Lung (tissue), 11 donors: ENCODE measurements at regions not wholly inside any gene's neighbourhood (a gene's known extent, or its start where the extent isn't known, plus 50 kb on each side); places are given as distances from the start of the nearest gene placed in this dataset.

ENCODE experiments used
- ATAC-seq: fragments of 200-7000 bp; cut with Tn5 transposase; one replicate; pipeline ENCODE4 v1.9.1; 2020; ENCODE audit warnings: moderate number of reproducible peaks; ENCODE audit not compliant: insufficient read depth, low FRiP score
- DNase-seq, 3 donors: peaks; one replicate each; pipeline ENCODE4 v3.0.0-alpha.2; 2013 to 2017
- H3K27ac ChIP-seq, 2 donors: one replicate each; pipeline ENCODE4 v1.5.1; 2013; ENCODE audit warnings: mild to moderate bottlenecking in 2 of 2, moderate library complexity in 2 of 2, control low read depth in 1 of 2, inconsistent platforms in 1 of 2, low read depth in 1 of 2, low read length in 1 of 2
- H3K27me3 ChIP-seq, 3 donors: one replicate each; pipeline ENCODE4 v1.5.1; 2013; ENCODE audit warnings: low read length in 2 of 3; ENCODE audit not compliant: control insufficient read depth in 3 of 3, insufficient read depth in 3 of 3
- H3K36me3 ChIP-seq, 4 donors: one replicate each; pipeline ENCODE4 v1.5.1; 2013; ENCODE audit warnings: low read length in 4 of 4, mild to moderate bottlenecking in 1 of 4, moderate library complexity in 1 of 4; ENCODE audit not compliant: control insufficient read depth in 4 of 4, insufficient read depth in 4 of 4
- H3K4me1 ChIP-seq, 5 donors: one replicate each; pipeline ENCODE4 v1.5.1; 2013; ENCODE audit warnings: low read length in 5 of 5, mild to moderate bottlenecking in 2 of 5, moderate library complexity in 1 of 5; ENCODE audit not compliant: control insufficient read depth in 5 of 5, insufficient read depth in 5 of 5
- H3K4me3 ChIP-seq: one replicate; pipeline ENCODE4 v1.5.1; 2013; ENCODE audit warnings: mild to moderate bottlenecking, control low read depth, moderate library complexity
- H3K9ac ChIP-seq, 2 donors: one replicate each; pipeline ENCODE4 v1.5.1; 2013; ENCODE audit warnings: low read length in 2 of 2, control low read depth in 1 of 2; ENCODE audit not compliant: insufficient read depth in 1 of 2
- H3K9me3 ChIP-seq, 4 donors: one replicate each; pipeline ENCODE4 v1.5.1; 2013; ENCODE audit warnings: low read length in 3 of 4, mild to moderate bottlenecking in 1 of 4, moderate library complexity in 1 of 4; ENCODE audit not compliant: control insufficient read depth in 4 of 4, insufficient read depth in 3 of 4
- CTCF ChIP-seq: IDR thresholded peaks from 2 replicates; pipeline ENCODE4 v1.5.1; 2012; ENCODE audit warnings: mild to moderate bottlenecking; ENCODE audit errors: control extremely low read depth, extremely low read depth
- WGBS, 2 donors: extraction: QIAGEN DNeasy Blood & Tissue Kit; methylation state at CpG; one replicate each; pipeline ENCODE4 v1.1.7; 2013; 5-methylcytosine and 5-hydroxymethylcytosine counted together
- donor health status: control.
- donor health status: control.
- donor health status: Bipolar disorder and iron deficiency.
- donor health status: healthy.
- donor health status: DM: yes; HTN: yes; CAD: no.

GRCh38 chr22:48700566-48701295 lies 1126.9 kb downstream of the BRD1 start:
- WGBS, 2 donors, result 85% methylated on average over 19 of the region's 19 CpGs
- peaks cover 0 to 5% (median 3%) of the 10 kb centered on the region in 5 donors for H3K4me1 ChIP-seq
- no peak overlapping the region for H3K4me3 ChIP-seq
- H3K27me3 ChIP-seq, result no peaks in the 10 kb centered on the region
- ATAC-seq (no peak), DNase-seq (no peak)
- no peak for TF ChIP-seq CTCF
- H3K27ac ChIP-seq, result no peak overlapping the region
- H3K9ac ChIP-seq, result no peak overlapping the region
- no peaks in the 10 kb centered on the region for H3K36me3 ChIP-seq
- no peaks in the 10 kb centered on the region for H3K9me3 ChIP-seq

GRCh38 chr22:48700180-48700565 lies 1127.5 kb downstream of the BRD1 start:
- no peak for TF ChIP-seq CTCF
- Histone ChIP-seq H3K9me3 (no peaks in the 10 kb centered on the region), H3K27ac (no peak overlapping the region), H3K4me3 (no peak overlapping the region), H3K4me1 (peaks cover 0 to 5% (median 3%) of the 10 kb centered on the region in 5 donors), H3K9ac (no peak overlapping the region), H3K27me3 (no peaks in the 10 kb centered on the region), H3K36me3 (no peaks in the 10 kb centered on the region)
- WGBS, 2 donors, result 93 to 94% methylated on average over 13 of the region's 13 CpGs
- ATAC-seq, result no peak
- no peak for DNase-seq

- no peak for DNase-seq
- Histone ChIP-seq H3K27me3 (no peaks in the 10 kb centered on the region), H3K9me3 (no peaks in the 10 kb centered on the region), H3K36me3 (no peaks in the 10 kb centered on the region), H3K4me3 (no peak overlapping the region), H3K4me1 (peaks cover 0 to 5% (median 3%) of the 10 kb centered on the region in 5 donors), H3K9ac (no peak overlapping the region), H3K27ac (no peak overlapping the region)
- 83 to 89% methylated on average over 17 of the region's 17 CpGs for WGBS, 2 donors
- no peak for TF ChIP-seq CTCF
- no peak for ATAC-seq
Observed at GRCh38 chr22:48699511-48699910, 1128.2 kb downstream of the BRD1 start.

- no peaks in the 10 kb centered on the region for H3K9me3 ChIP-seq
- TF ChIP-seq CTCF, result no peak
- H3K27me3 ChIP-seq, result no peaks in the 10 kb centered on the region
- H3K4me3 ChIP-seq, result no peak overlapping the region
- DNase-seq (no peak), ATAC-seq (no peak)
- 79 to 97% methylated on average over 12 to 13 of the region's 13 CpGs for WGBS, 2 donors
- H3K9ac ChIP-seq, result no peak overlapping the region
- H3K27ac ChIP-seq, result no peak overlapping the region
- no peaks in the 10 kb centered on the region for H3K36me3 ChIP-seq
- H3K4me1 ChIP-seq, result peaks cover 0 to 5% (median 3%) of the 10 kb centered on the region in 5 donors
Observed at GRCh38 chr22:48698618-48699017, 1129.1 kb downstream of the BRD1 start.
